Cardiac septum (tissue), 1 donor: ENCODE measurements at regions not wholly inside any gene's neighbourhood (a gene's known extent, or its start where the extent isn't known, plus 50 kb on each side); places are given as distances from the start of the nearest gene placed in this dataset.

Experiments used
- DNase-seq: peaks from one replicate; pipeline ENCODE4 v3.0.0-alpha.2; 2020; ENCODE audit warnings: low spot score
- intact Hi-C: fragments of 100-400 bp; cut with DNase I; formaldehyde crosslinking; loops from one replicate; pipeline ENCODE4 v1.14.0; 2022
- donor health status: DM: no; HTN: no; CAD: no.

- intact Hi-C loops: no loop called here
- no peak for DNase-seq
Measured at GRCh38 chr2:236668531-236668969, 98.9 kb downstream of the ACKR3 start.

- DNase-seq: no peak
- intact Hi-C loops: no loop called here
Measured at GRCh38 chr2:236670235-236670620, 100.6 kb downstream of the ACKR3 start.

- DNase-seq: no peak
- intact Hi-C loops: no loop called here
Measured at GRCh38 chr2:236671896-236672562, 102.4 kb downstream of the ACKR3 start.

- intact Hi-C loops: no loop called here
Measured at GRCh38 chr2:236672606-236673005, 103.0 kb downstream of the ACKR3 start.

GRCh38 chr2:236673126-236673822 lies 103.6 kb downstream of the ACKR3 start:
- intact Hi-C loops: no loop called here
- no peak for DNase-seq

More at GRCh38 chr2:236672606-236673005, 103.0 kb downstream of the ACKR3 start:
- DNase-seq: no peak

- DNase-seq: no peak
- intact Hi-C loops: no loop called here
Measured at GRCh38 chr2:236673823-236674185, 104.2 kb downstream of the ACKR3 start.

- intact Hi-C loops: no loop called here
- DNase-seq: no peak
Measured at GRCh38 chr2:236674238-236674637, 104.6 kb downstream of the ACKR3 start.

- intact Hi-C loops: no loop called here
- DNase-seq: no peak
Measured at GRCh38 chr2:236674646-236675045, 105.0 kb downstream of the ACKR3 start.

GRCh38 chr2:236675051-236675450 lies 105.4 kb downstream of the ACKR3 start:
- intact Hi-C loops: no loop called here
- no peak for DNase-seq

GRCh38 chr2:236675526-236675925 lies 105.9 kb downstream of the ACKR3 start:
- no peak for DNase-seq
- intact Hi-C loops: no loop called here

- intact Hi-C loops: no loop called here
- DNase-seq: no peak
Measured at GRCh38 chr2:236676136-236676873, 106.7 kb downstream of the ACKR3 start.

GRCh38 chr2:236677368-236677767 lies 107.7 kb downstream of the ACKR3 start:
- DNase-seq: no peak
- intact Hi-C loops: no loop called here

GRCh38 chr2:236678307-236678975 lies 108.8 kb downstream of the ACKR3 start:
- DNase-seq: no peak
- intact Hi-C loops: no loop called here

- intact Hi-C loops: no loop called here
Measured at GRCh38 chr2:236679884-236680860, 110.5 kb downstream of the ACKR3 start.

GRCh38 chr2:236682651-236683422 lies 113.2 kb downstream of the ACKR3 start:
- DNase-seq: peak; percentile 74
- intact Hi-C loops: no loop called here

More at GRCh38 chr2:236679884-236680860, 110.5 kb downstream of the ACKR3 start:
- no peak for DNase-seq

- DNase-seq: peak; percentile 62
- intact Hi-C loops: loop anchor here (5.0 kb wide), 1 partner anchor 112 kb away; no protein-coding TSS in a partner anchor
Measured at GRCh38 chr2:236684504-236685256, 115.1 kb downstream of the ACKR3 start.

- intact Hi-C loops: loop anchor here (5.0 kb wide), 1 partner anchor 113 kb away; no protein-coding TSS in a partner anchor
Measured at GRCh38 chr2:236685361-236685760, 115.7 kb downstream of the ACKR3 start.

More at GRCh38 chr2:236685361-236685760, 115.7 kb downstream of the ACKR3 start:
- DNase-seq: peak; percentile 39
